K562 (cell line): ENCODE measurements at regions not wholly inside any gene's neighbourhood (a gene's known extent, or its start where the extent isn't known, plus 50 kb on each side); places are given as distances from the start of the nearest gene placed in this dataset.

ENCODE experiments used
- ATAC-seq: fragments of 200-7000 bp; cut with Tn5 transposase; 3 replicates; pipeline ENCODE4 v1.9.1; 2020; ENCODE audit warnings: moderate library complexity
- BruUV-seq: library from RNA; stranded (reverse); fragments of 400-500 nt; replicated peaks from 2 replicates; lab custom pipeline; 2021; lab: Mats Ljungman, UMichigan
- CTCF ChIA-PET: fragments of 300-600 bp; formaldehyde crosslinking; extraction: SDS; loops from one replicate; lab custom pipeline; 2021; ENCODE audit warnings: low intra/inter-chr PET ratio; lab: Yijun Ruan, JAX
- POLR2A ChIA-PET: fragments of 300-600, 350-650 bp; sonication (Branson Sonifier 250); formaldehyde crosslinking; extraction: SDS; loops from one replicate; lab custom pipeline; 2021; ENCODE audit warnings: antibody characterized with exemption, inconsistent platforms; lab: Yijun Ruan, JAX
- DNase-seq, 4 experiments: peaks; one replicate each; pipeline versions ENCODE4 v3.0.0 to v3.0.0-alpha.2; 2011 to 2018; ENCODE audit warnings: low spot score in 3 of 4, mixed read lengths in 3 of 4; ENCODE audit errors: extremely low read depth in 1 of 4
- FAIRE-seq: peaks from 2 replicates; lab custom pipeline; 2011; peaks lifted over from hg19 to GRCh38; lab: Jason Lieb, UNC
- H2AFZ ChIP-seq: 2 replicates; pipeline ENCODE4 v1.6.0; 2011; ENCODE audit warnings: low read depth, low read length, control low read depth, inconsistent platforms
- H3K27ac ChIP-seq: fragments of 200-600 bp; 3 replicates; pipeline ENCODE4 v1.8.0; 2011; ENCODE audit warnings: low read depth, mild to moderate bottlenecking, control low read depth, inconsistent platforms, low read length, moderate library complexity, mixed read lengths; ENCODE audit errors: extremely low read depth
- H3K27me3 ChIP-seq, 2 experiments: fragments of 300-600 bp in 1 of 2; 2 replicates in 1 of 2; 3 replicates in 1 of 2; pipeline versions ENCODE4 v1.6.0 to v1.8.0; 2011; ENCODE audit warnings: inconsistent platforms in 2 of 2, low read length in 2 of 2, mild to moderate bottlenecking in 1 of 2, mixed read lengths in 1 of 2, moderate library complexity in 1 of 2; ENCODE audit not compliant: control insufficient read depth in 2 of 2, insufficient read depth in 2 of 2
- H3K36me3 ChIP-seq: fragments of 300-600 bp; 3 replicates; pipeline ENCODE4 v1.8.0; 2011; ENCODE audit warnings: mild to moderate bottlenecking, low read length, inconsistent platforms; ENCODE audit not compliant: control insufficient read depth, insufficient read depth
- H3K4me1 ChIP-seq, 2 experiments: fragments of 200-600 bp in 1 of 2; replicated peaks in 1 of 2; 2 replicates in 1 of 2; 3 replicates in 1 of 2; pipeline versions ENCODE4 v1.5.1 to v1.8.0; 2011; ENCODE audit warnings: inconsistent platforms in 2 of 2, low read length in 2 of 2, mild to moderate bottlenecking in 1 of 2, mixed read lengths in 1 of 2, moderate library complexity in 1 of 2; ENCODE audit not compliant: control insufficient read depth in 2 of 2, insufficient read depth in 2 of 2
- H3K4me2 ChIP-seq: 2 replicates; pipeline ENCODE4 v1.6.1; 2011; ENCODE audit warnings: low read length, control low read depth, inconsistent platforms, mixed read lengths; ENCODE audit not compliant: insufficient read depth
- H3K4me3 ChIP-seq: fragments of 200-600 bp; sonication (generic), shearing (Covaris generic); 2 replicates; pipeline ENCODE4 v1.5.1; 2016; ENCODE audit warnings: control low read depth, inconsistent platforms
- H3K79me2 ChIP-seq: fragments of 200-600 bp; 3 replicates; pipeline ENCODE4 v1.8.0; 2011; ENCODE audit warnings: low read length, inconsistent platforms; ENCODE audit not compliant: control insufficient read depth, insufficient read depth
- H3K9ac ChIP-seq, 2 experiments: 2 replicates each; pipeline versions ENCODE4 v1.6.0 to v1.6.1; 2011; ENCODE audit warnings: low read depth in 2 of 2, low read length in 2 of 2, control low read depth in 1 of 2, inconsistent platforms in 1 of 2, mild to moderate bottlenecking in 1 of 2, mixed read lengths in 1 of 2; ENCODE audit not compliant: insufficient read depth in 1 of 2
- H3K9me1 ChIP-seq: one replicate; pipeline ENCODE4 v1.6.0; 2011; ENCODE audit warnings: inconsistent platforms, mild to moderate bottlenecking, low read length, moderate library complexity; ENCODE audit not compliant: control insufficient read depth, insufficient read depth
- H3K9me3 ChIP-seq: replicated peaks from 2 replicates; pipeline ENCODE4 v1.5.1; 2011; ENCODE audit warnings: low read depth, low read length, inconsistent platforms; ENCODE audit not compliant: control insufficient read depth, insufficient read depth
- H4K20me1 ChIP-seq: replicated peaks from 2 replicates; pipeline ENCODE4 v1.6.1; 2011; ENCODE audit warnings: low read length, inconsistent platforms, mixed read lengths; ENCODE audit not compliant: control insufficient read depth, insufficient read depth
- BCOR ChIP-seq: fragments of 450-650 bp; IDR thresholded peaks from 2 replicates; pipeline ENCODE4 v1.6.1; 2016
- C11orf30 ChIP-seq: fragments of 450-650 bp; IDR thresholded peaks from 2 replicates; pipeline ENCODE4 v1.6.1; 2016; ENCODE audit warnings: low read depth, mild to moderate bottlenecking
- GABPB1 ChIP-seq: sonication (generic); formaldehyde crosslinking; IDR thresholded peaks from 2 replicates; pipeline ENCODE4 v1.8.0; 2022; ENCODE audit warnings: mild to moderate bottlenecking, missing genetic modification reagents
- IRF9 ChIP-seq: fragments of 450-650 bp; IDR thresholded peaks from 2 replicates; pipeline ENCODE4 v1.6.1; 2016; ENCODE audit warnings: missing biosample characterization, missing genetic modification characterization
- MLLT1 ChIP-seq, 2 experiments: fragments of 450-650 bp; IDR thresholded peaks; 2 replicates each; pipeline ENCODE4 v1.6.1; 2016
- POLR2B ChIP-seq: fragments of 450-650 bp; IDR thresholded peaks from 2 replicates; pipeline ENCODE4 v1.6.1; 2018; ENCODE audit warnings: low read depth; ENCODE audit not compliant: partially characterized antibody
- SAFB ChIP-seq: fragments of 200-400 bp; formaldehyde crosslinking; IDR thresholded peaks from 2 replicates; pipeline ENCODE4 v1.6.1; 2017; ENCODE audit warnings: low read depth, low read length, borderline replicate concordance
- SFPQ ChIP-seq: fragments of 200-400 bp; formaldehyde crosslinking; IDR thresholded peaks from 2 replicates; pipeline ENCODE4 v1.6.1; 2017; ENCODE audit warnings: mild to moderate bottlenecking, low read depth, low read length, moderate library complexity
- SMAD2 ChIP-seq: fragments of 150-350 bp; IDR thresholded peaks from 2 replicates; pipeline ENCODE4 v1.6.1; 2014; ENCODE audit warnings: low read depth, mild to moderate bottlenecking, low read length
- U2AF1 ChIP-seq: fragments of 200-400 bp; formaldehyde crosslinking; optimal IDR thresholded peaks from 2 replicates; pipeline ENCODE3; 2017; ENCODE audit warnings: mild to moderate bottlenecking, low read depth, low read length, moderate library complexity
- ZNF232 ChIP-seq: sonication (generic); formaldehyde crosslinking; IDR thresholded peaks from 2 replicates; pipeline ENCODE4 v1.8.0; 2022; ENCODE audit warnings: mild to moderate bottlenecking, missing genetic modification reagents
- ZNF239 ChIP-seq: fragments of 250-450 bp; sonication (Bioruptor Pico); IDR thresholded peaks from 2 replicates; pipeline ENCODE4 v1.4.0; 2020; ENCODE audit warnings: mild to moderate bottlenecking
- ZNF695 ChIP-seq: fragments of 450-650 bp; formaldehyde crosslinking; IDR thresholded peaks from 2 replicates; pipeline ENCODE4 v1.4.0; 2020; ENCODE audit warnings: mild to moderate bottlenecking, moderate library complexity
- WGBS: fragments of 100-300 bp; shearing (Covaris generic); methylation state at CpG from one replicate; pipeline ENCODE4 v1.1.6; 2016; ENCODE audit warnings: low coverage, mixed read lengths; ENCODE audit not compliant: insufficient coverage; ENCODE audit errors: missing lambda C conversion rate; 5-methylcytosine and 5-hydroxymethylcytosine counted together
- in situ Hi-C: fragments of 300-500 bp; cut with MboI; formaldehyde crosslinking; loops from 4 replicates; pipeline ENCODE4 v1.15.0; 2018; ENCODE audit warnings: inconsistent platforms, mixed read lengths
- intact Hi-C: fragments of 100-400 bp; cut with micrococcal nuclease; formaldehyde crosslinking; loops from 2 replicates; pipeline ENCODE4 v1.14.2; 2022

GRCh38 chr16:65618931-65619330 lies 497.1 kb upstream of the CDH11 start:
- Histone ChIP-seq H3K9me3 (no peaks in the 10 kb centered on the region), H3K79me2 (no peaks in the 10 kb centered on the region), H3K36me3 (no peaks in the 10 kb centered on the region), H3K4me2 (no peak overlapping the region), H3K4me3 (no peak overlapping the region), H3K4me1 (no peaks in the 10 kb centered on the region), H3K9me1 (no peaks in the 10 kb centered on the region), H3K27me3 (no peaks in the 10 kb centered on the region), H4K20me1 (no peaks in the 10 kb centered on the region), H3K9ac (no peak overlapping the region), H2AFZ (no peak overlapping the region), H3K27ac (no peak overlapping the region)
- FAIRE-seq (no peak), DNase-seq (no peak), ATAC-seq (no peak)
- in situ Hi-C loops, result no loop called here
- TF ChIP-seq SMAD2, result no peak
- no peak for TF ChIP-seq ZNF695 (CRISPR knock-in tag)
- TF ChIP-seq C11orf30, result no peak
- no peak for TF ChIP-seq ZNF239 (CRISPR knock-in tag)
- no peak for TF ChIP-seq POLR2B
- ChIA-PET CTCF (no interaction called here), POLR2A (interaction anchor here (0.8 kb wide), 1 partner anchor 9 kb away, joined by 3 read pairs; no protein-coding TSS in a partner anchor)
- 0% methylated on average over 1 of the region's 1 CpG for WGBS
- no TSS peak for BruUV-seq
- intact Hi-C loops, result no loop called here

- Histone ChIP-seq H3K9ac (no peak overlapping the region), H3K9me1 (no peaks in the 10 kb centered on the region), H3K36me3 (no peaks in the 10 kb centered on the region), H3K9me3 (no peaks in the 10 kb centered on the region), H3K79me2 (no peaks in the 10 kb centered on the region), H2AFZ (no peak overlapping the region), H3K27ac (no peak overlapping the region), H3K27me3 (no peaks in the 10 kb centered on the region), H3K4me3 (no peak overlapping the region), H3K4me2 (no peak overlapping the region), H4K20me1 (no peaks in the 10 kb centered on the region), H3K4me1 (no peaks in the 10 kb centered on the region)
- DNase-seq (no peak), ATAC-seq (no peak), FAIRE-seq (no peak)
- POLR2A ChIA-PET, result interaction anchor here (0.6 kb wide), 1 partner anchor 19 kb away, joined by 3 read pairs; no protein-coding TSS in a partner anchor
- 0% methylated on average over 2 of the region's 2 CpGs for WGBS
- CTCF ChIA-PET, result no interaction called here
- BruUV-seq, result no TSS peak
- in situ Hi-C loops (no loop called here), intact Hi-C loops (no loop called here)
- no peak for TF ChIP-seq SAFB
- TF ChIP-seq U2AF1, result no peak
- no peak for TF ChIP-seq MLLT1 (IDR thresholded peaks at IDR 0.05)
- TF ChIP-seq IRF9 (tag), result no peak
- TF ChIP-seq ZNF232 (CRISPR knock-in tag), result no peak
- no peak for TF ChIP-seq GABPB1 (CRISPR knock-in tag)
- no peak for TF ChIP-seq BCOR
- TF ChIP-seq SFPQ, result no peak
Observed at GRCh38 chr16:65618333-65618732, 496.5 kb upstream of the CDH11 start.
